ENCODE measurements at regions not wholly inside any gene's neighbourhood (a gene's known extent, or its start where the extent isn't known, plus 50 kb on each side); places are given as distances from the start of the nearest gene placed in this dataset.

DNA sequence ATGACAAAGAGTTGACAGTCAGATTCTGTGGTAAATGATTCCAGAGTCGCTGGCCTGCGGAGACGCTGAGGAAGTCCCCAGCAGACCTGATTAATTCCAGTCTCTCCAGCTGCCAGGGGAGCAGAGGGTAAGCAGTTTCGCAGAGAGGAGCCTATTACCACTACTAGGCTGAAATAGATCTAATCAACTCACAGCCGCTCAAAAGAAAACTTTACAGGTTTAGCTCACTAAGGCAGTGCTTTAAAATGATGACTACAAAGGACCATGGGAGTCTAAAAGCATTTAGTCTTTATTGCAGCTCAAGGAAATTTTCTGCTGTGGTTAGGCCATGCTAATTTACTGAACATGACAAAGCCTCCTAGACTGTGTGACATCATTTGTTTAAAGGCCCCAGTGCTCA, 445.6 kb upstream of the POU3F3 start:
- Histone ChIP-seq H3K36me3 (ENCODE audit: low read depth) (no peaks in the 10 kb centered on the region), H3K9me3 (no peaks in the 10 kb centered on the region), H3K4me1 (ENCODE audit: low read depth) (no peaks in the 10 kb centered on the region), H3K4me3 (no peak overlapping the region)
- no peak for DNase-seq
- no peak for ATAC-seq
- TF ChIP-seq, protein P1, sequence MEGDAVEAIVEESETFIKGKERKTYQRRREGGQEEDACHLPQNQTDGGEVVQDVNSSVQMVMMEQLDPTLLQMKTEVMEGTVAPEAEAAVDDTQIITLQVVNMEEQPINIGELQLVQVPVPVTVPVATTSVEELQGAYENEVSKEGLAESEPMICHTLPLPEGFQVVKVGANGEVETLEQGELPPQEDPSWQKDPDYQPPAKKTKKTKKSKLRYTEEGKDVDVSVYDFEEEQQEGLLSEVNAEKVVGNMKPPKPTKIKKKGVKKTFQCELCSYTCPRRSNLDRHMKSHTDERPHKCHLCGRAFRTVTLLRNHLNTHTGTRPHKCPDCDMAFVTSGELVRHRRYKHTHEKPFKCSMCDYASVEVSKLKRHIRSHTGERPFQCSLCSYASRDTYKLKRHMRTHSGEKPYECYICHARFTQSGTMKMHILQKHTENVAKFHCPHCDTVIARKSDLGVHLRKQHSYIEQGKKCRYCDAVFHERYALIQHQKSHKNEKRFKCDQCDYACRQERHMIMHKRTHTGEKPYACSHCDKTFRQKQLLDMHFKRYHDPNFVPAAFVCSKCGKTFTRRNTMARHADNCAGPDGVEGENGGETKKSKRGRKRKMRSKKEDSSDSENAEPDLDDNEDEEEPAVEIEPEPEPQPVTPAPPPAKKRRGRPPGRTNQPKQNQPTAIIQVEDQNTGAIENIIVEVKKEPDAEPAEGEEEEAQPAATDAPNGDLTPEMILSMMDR (IDR thresholded peaks at IDR 0.05) = no peak
- intact Hi-C loops (cut with DNase I, micrococcal nuclease) = no loop called here

DNA sequence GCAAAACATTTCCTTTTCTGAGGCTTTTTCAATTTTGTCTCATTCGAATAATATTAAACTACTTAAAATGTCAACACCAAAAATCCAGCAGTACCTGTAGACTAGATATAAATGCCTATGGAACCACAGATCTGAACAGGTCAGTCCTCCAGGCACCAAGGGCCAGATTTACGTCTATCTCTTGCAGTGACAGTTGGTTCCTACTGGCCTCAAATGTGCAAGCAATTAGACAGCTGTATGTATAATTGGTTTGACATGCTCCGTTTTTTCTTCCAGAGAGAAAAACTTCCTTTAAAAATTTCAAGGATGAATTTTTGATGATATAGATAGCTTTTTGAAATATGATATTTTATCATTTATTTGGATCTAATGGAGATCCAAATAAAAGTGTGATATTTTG, 443.8 kb upstream of the POU3F3 start:
- intact Hi-C loops (cut with DNase I, micrococcal nuclease) = no loop called here
- no peak overlapping the region for H3K4me3 ChIP-seq
- no peaks in the 10 kb centered on the region for H3K9me3 ChIP-seq
- DNase-seq (no peak), ATAC-seq (no peak)
- no peaks in the 10 kb centered on the region for H3K4me1 ChIP-seq (ENCODE audit: low read depth)
- no peaks in the 10 kb centered on the region for H3K36me3 ChIP-seq (ENCODE audit: low read depth)
- TF ChIP-seq, protein P1 (IDR thresholded peaks at IDR 0.05) = no peak

DNA sequence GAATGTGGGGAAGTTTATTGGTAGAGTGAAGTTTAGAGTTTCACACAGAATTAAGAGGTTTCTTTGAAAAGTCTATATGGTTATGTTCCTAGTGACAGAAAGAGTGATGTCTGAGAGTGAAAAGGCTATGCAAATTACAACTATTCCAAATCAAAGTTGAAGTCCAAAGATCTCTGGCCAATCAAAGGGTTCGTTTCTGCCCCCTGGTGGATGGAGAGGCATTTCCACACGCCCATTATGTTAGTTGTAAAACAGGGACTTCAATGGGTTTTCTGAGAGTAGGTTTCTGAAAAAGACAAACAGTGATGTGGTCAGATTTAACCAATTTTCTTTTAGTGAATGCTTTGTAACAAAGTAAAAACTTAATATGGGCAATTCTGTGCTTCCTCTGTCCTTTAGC, 441.5 kb upstream of the POU3F3 start:
- Histone ChIP-seq H3K4me3 (no peak overlapping the region), H3K36me3 (ENCODE audit: low read depth) (no peaks in the 10 kb centered on the region), H3K9me3 (no peaks in the 10 kb centered on the region), H3K4me1 (ENCODE audit: low read depth) (no peaks in the 10 kb centered on the region)
- intact Hi-C loops (cut with DNase I, micrococcal nuclease) = no loop called here
- peak in 2 of 3 donors; percentile 45 to 78 for DNase-seq
- peak; percentile 59 for ATAC-seq
- TF ChIP-seq, protein P1 (IDR thresholded peaks at IDR 0.05) = no peak

DNA sequence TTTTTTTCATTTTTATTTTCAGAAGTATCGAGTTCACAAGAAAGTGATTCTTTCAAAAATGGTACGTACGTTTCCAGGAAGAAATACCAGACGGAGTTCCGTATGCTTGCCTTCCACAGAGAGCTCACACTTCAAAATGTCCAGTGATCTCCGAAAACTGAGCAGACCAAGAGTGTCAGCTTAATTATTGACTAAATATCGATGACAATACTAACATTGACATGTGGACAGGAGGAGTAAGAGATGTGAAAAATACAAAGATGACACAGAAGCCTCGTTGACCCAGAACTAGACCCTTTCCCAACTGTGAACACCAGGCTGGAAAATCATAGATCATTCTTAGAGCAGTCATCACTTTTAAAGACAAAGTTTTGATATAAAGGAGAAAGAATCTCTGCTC, 440.0 kb upstream of the POU3F3 start:
- Histone ChIP-seq H3K9me3 (no peaks in the 10 kb centered on the region), H3K4me1 (ENCODE audit: low read depth) (no peaks in the 10 kb centered on the region), H3K4me3 (no peak overlapping the region), H3K36me3 (ENCODE audit: low read depth) (no peaks in the 10 kb centered on the region)
- intact Hi-C loops (cut with DNase I, micrococcal nuclease) = no loop called here
- TF ChIP-seq, protein P1 (IDR thresholded peaks at IDR 0.05) = no peak
- ATAC-seq (no peak), DNase-seq (no peak)

DNA sequence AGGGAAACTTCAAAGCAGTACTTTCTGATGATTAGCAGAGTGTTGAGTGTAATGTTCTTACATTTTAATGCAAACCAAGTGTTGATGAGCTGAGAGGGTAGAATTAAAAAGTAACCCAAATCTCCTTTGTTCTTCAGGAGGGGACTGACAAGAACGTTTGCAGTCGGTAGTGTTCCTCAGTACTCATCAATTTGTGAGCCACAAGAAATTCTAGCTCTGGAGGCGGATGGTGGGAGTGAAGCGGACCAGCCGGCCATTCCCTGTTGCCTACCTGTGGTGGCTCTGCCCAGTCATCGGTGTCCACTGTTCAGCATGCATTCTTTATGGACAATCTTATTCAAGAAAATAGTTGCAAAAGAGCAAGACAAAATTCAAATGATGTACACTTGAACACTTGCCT, 438.6 kb upstream of the POU3F3 start:
- H3K4me1 ChIP-seq (ENCODE audit: low read depth) = no peaks in the 10 kb centered on the region
- no peaks in the 10 kb centered on the region for H3K36me3 ChIP-seq (ENCODE audit: low read depth)
- no peak overlapping the region for H3K4me3 ChIP-seq
- TF ChIP-seq, protein P1 (IDR thresholded peaks at IDR 0.05) = no peak
- intact Hi-C loops (cut with DNase I, micrococcal nuclease) = no loop called here
- ATAC-seq = no peak
- no peaks in the 10 kb centered on the region for H3K9me3 ChIP-seq
- DNase-seq = no peak

DNA sequence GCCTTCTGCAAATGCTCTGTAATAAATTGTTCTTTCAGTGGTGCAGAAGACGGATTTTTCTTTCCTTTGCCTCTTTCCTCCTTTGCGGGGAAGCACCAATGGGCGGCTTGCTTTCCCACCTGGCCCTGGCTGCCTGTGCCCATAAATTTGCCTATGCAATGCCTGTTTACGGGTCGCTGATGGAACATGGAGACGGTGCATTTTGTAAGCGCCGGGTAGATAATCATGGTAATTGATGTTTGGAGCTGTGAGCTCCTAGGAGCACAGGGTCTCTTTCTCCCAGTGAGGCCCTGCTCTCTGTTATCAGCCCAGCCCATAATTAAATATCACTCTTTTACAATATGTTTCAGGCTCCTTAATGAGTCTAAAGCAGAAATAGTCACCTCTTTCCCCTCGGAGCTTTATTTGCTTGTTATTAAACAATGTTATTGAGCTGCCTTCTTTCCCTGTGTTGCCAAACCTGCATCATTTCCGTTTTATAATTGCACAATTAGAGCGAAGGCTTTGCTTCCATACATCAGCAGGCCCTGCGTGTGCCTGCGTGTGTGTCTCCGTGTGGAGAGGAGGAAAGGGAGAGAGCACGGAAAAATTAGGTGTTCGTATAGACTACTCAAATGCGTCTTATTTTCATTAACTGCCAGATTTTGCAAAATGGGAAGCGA, 437.4 kb upstream of the POU3F3 start:
- ATAC-seq (no peak), DNase-seq (no peak)
- TF ChIP-seq, protein P1 (IDR thresholded peaks at IDR 0.05) = no peak
- no peaks in the 10 kb centered on the region for H3K36me3 ChIP-seq (ENCODE audit: low read depth)
- intact Hi-C loops (cut with DNase I, micrococcal nuclease) = no loop called here
- no peaks in the 10 kb centered on the region for H3K4me1 ChIP-seq (ENCODE audit: low read depth)
- H3K4me3 ChIP-seq = no peak overlapping the region
- no peaks in the 10 kb centered on the region for H3K9me3 ChIP-seq

All from mucosa of descending colon (tissue), 3 donors.